Breast epithelium (tissue), 3 donors: ENCODE measurements at regions not wholly inside any gene's neighbourhood (a gene's known extent, or its start where the extent isn't known, plus 50 kb on each side); places are given as distances from the start of the nearest gene placed in this dataset.

Experiments used
- CTCF ChIP-seq, 3 donors: fragments of 450-650 bp; IDR thresholded peaks; one replicate each; pipeline ENCODE4 v1.5.1; 2016 to 2017; ENCODE audit warnings: antibody characterized with exemption in 3 of 3, mild to moderate bottlenecking in 3 of 3, moderate library complexity in 3 of 3
- POLR2AphosphoS5 ChIP-seq, 3 donors: sonication (generic); formaldehyde crosslinking; IDR thresholded peaks; one replicate each; pipeline ENCODE4 v1.6.1; 2017; ENCODE audit warnings: antibody characterized with exemption in 3 of 3

GRCh38 chr2:14779252-14779651 lies 146.7 kb downstream of the LRATD1 start:
- TF ChIP-seq CTCF (IDR thresholded peaks at IDR 0.05) (no peak), POLR2AphosphoS5 (IDR thresholded peaks at IDR 0.05) (no peak)
